GM13977 (cell line): ENCODE measurements at regions not wholly inside any gene's neighbourhood (a gene's known extent, or its start where the extent isn't known, plus 50 kb on each side); places are given as distances from the start of the nearest gene placed in this dataset.

ENCODE experiments used
- DNase-seq: peaks from one replicate; pipeline ENCODE4 v3.0.0; 2012; ENCODE audit warnings: low spot score
- in situ Hi-C: fragments of 300-500 bp; cut with MboI; formaldehyde crosslinking; loops from one replicate; pipeline ENCODE4 v1.12.0; 2022; ENCODE audit warnings: low sequenced_read_pairs, low pct_unique_long_range_greater_than_20kb, mixed read lengths, inconsistent platforms; ENCODE audit not compliant: unreplicated experiment
- TF ChIP-seq, protein P1 (sequence below): IDR thresholded peaks from 2 replicates; pipeline ENCODE4 v1.5.1; 2012; ENCODE audit warnings: mild to moderate bottlenecking, control low read depth; ENCODE audit not compliant: insufficient read depth; ENCODE audit errors: extremely low read depth, missing control alignments

DNA sequence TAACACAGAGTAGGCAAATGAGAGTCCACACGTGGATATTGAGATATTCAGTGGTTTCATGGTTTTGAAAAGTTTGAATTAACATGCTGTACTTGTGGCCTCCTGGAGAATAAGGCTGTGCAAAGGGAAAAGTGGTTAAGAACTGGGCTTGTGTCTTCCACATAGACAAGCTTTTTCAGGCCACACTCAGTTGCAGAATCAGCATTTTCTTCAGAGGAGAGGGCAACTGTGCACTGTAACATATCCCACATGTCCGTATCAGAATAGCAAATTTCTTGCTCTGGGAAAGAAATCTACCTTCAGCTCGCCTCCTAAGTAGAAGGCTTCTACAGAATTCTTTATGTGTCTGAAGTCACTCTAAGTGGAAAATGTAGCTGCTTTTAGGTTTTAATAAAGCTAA, 84.9 kb downstream of the ZC3H11B start:
- TF ChIP-seq, protein P1, sequence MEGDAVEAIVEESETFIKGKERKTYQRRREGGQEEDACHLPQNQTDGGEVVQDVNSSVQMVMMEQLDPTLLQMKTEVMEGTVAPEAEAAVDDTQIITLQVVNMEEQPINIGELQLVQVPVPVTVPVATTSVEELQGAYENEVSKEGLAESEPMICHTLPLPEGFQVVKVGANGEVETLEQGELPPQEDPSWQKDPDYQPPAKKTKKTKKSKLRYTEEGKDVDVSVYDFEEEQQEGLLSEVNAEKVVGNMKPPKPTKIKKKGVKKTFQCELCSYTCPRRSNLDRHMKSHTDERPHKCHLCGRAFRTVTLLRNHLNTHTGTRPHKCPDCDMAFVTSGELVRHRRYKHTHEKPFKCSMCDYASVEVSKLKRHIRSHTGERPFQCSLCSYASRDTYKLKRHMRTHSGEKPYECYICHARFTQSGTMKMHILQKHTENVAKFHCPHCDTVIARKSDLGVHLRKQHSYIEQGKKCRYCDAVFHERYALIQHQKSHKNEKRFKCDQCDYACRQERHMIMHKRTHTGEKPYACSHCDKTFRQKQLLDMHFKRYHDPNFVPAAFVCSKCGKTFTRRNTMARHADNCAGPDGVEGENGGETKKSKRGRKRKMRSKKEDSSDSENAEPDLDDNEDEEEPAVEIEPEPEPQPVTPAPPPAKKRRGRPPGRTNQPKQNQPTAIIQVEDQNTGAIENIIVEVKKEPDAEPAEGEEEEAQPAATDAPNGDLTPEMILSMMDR, result no peak
- in situ Hi-C loops, result no loop called here
- DNase-seq, result no peak

GRCh38 chr1:219526074-219526473, 86.8 kb downstream of the ZC3H11B start:
- DNase-seq, result no peak
- TF ChIP-seq, protein P1, result no peak
- in situ Hi-C loops, result no loop called here

GRCh38 chr1:219523411-219523810, 89.5 kb downstream of the ZC3H11B start:
- TF ChIP-seq, protein P1, result no peak
- no peak for DNase-seq
- in situ Hi-C loops, result no loop called here

- in situ Hi-C loops, result no loop called here
- TF ChIP-seq, protein P1, result no peak
These were observed 91.6 kb downstream of the ZC3H11B start for GRCh38 chr1:219521325-219521724.

DNA sequence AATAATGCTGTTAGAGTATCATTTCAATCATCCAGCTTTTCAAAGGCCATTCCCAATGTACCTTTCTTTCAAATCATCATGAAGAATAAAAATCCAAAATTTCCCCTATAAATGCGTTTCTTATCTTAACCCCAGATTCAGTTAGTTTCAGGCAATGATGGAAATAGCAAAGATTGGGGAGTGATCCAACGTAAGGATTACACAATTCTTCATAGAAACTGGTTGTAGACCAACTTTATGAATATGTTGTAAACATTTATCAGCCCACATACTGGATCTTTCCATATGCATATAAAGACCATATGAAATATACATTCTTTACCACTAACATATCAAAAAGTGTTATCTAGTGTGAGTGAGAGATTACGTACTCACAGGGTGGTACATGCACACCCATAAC, 92.7 kb downstream of the ZC3H11B start:
- DNase-seq, result no peak
- in situ Hi-C loops, result no loop called here
- TF ChIP-seq, protein P1, result no peak

More at GRCh38 chr1:219521325-219521724, 91.6 kb downstream of the ZC3H11B start:
- no peak for DNase-seq

DNA sequence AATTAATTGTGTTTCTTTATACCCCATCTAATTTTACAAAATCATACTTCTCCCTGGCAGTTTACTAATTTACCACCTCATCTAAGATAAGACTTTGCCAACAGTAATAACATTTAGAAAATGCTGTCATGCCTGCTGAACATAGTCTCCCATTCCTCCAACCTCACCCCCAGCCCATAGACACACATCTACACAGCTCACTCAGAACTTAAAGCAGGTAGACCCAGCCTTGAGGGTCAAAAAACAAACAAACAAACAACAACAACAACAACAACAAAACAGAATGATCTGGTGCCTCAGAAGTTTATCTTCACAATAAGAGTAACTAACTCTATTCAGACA, 94.0 kb downstream of the ZC3H11B start:
- in situ Hi-C loops, result no loop called here

More for the DNA sequence above, 94.0 kb downstream of the ZC3H11B start:
- TF ChIP-seq, protein P1, result no peak
- no peak for DNase-seq
